ENCODE measurements at regions not wholly inside any gene's neighbourhood (a gene's known extent, or its start where the extent isn't known, plus 50 kb on each side); places are given as distances from the start of the nearest gene placed in this dataset.
A peak's percentile ranks its signal among the peaks of the same experiment; 100 is the strongest.

GRCh38 chr4:34181311-34181841 lies 2062.9 kb downstream of the ARAP2 start:
- H3K4me1 ChIP-seq (replicated peaks in 1 of 4; ENCODE audit: control insufficient read depth in 3 of 4, insufficient read depth in 4 of 4, low read length in 3 of 4), result peaks cover 0 to 3% (median 0%) of the 10 kb centered on the region in 4 experiments; a peak in 4 of 7 replicates
- no peak overlapping the region for H3K56ac ChIP-seq (replicated peaks; ENCODE audit: insufficient read length, low read depth, low read length)
- no peaks in the 10 kb centered on the region for H3K9me3 ChIP-seq (ENCODE audit: insufficient read depth in 2 of 2, low read depth in 1 of 2, low read length in 1 of 2)
- no peak overlapping the region for H3K18ac ChIP-seq (ENCODE audit: extremely low read depth, low read length)
- no peaks in the 10 kb centered on the region for H4K20me1 ChIP-seq (replicated peaks in 1 of 2; ENCODE audit: control insufficient read depth in 1 of 2, insufficient read depth in 2 of 2, low read length in 2 of 2)
- DNase-seq (ENCODE audit: low read depth in 1 of 2, low spot score in 2 of 2) (no peak), FAIRE-seq (no peak)
- no peak overlapping the region for H4K91ac ChIP-seq (replicated peaks; ENCODE audit: insufficient read length, low read length)
- H2BK12ac ChIP-seq (ENCODE audit: low read depth, low read length), result no peak overlapping the region
- no peak overlapping the region for H2BK5ac ChIP-seq (ENCODE audit: low read depth, low read length)
- no peaks in the 10 kb centered on the region for H3K36me3 ChIP-seq (ENCODE audit: control insufficient read depth in 2 of 4, insufficient read depth in 4 of 4, low read length in 3 of 4)
- H2AK5ac ChIP-seq (ENCODE audit: low read depth, low read length), result no peak overlapping the region
- no peak overlapping the region for H3K4ac ChIP-seq (replicated peaks; ENCODE audit: insufficient read length, low read depth, low read length)
- no peak overlapping the region for H4K8ac ChIP-seq (ENCODE audit: extremely low read depth, insufficient read depth, low read length)
- H3K23ac ChIP-seq (ENCODE audit: insufficient read length), result no peak overlapping the region
- peak overlapping the region; percentile 35 for H2BK120ac ChIP-seq (replicated peaks; ENCODE audit: low read depth, low read length)
- no peak overlapping the region for H2AFZ ChIP-seq (ENCODE audit: low read length)
- H3K9ac ChIP-seq (replicated peaks in 1 of 4; ENCODE audit: extremely low read depth in 1 of 4, low read depth in 3 of 4, low read length in 3 of 4), result no peak overlapping the region
- H3K79me2 ChIP-seq (ENCODE audit: control insufficient read depth in 1 of 2, insufficient read depth in 2 of 2, low read length in 2 of 2), result no peaks in the 10 kb centered on the region
- no peak overlapping the region for H2BK15ac ChIP-seq (ENCODE audit: low read length)
- H3K27ac ChIP-seq (ENCODE audit: low read depth, low read length), result no peak overlapping the region
- no peaks in the 10 kb centered on the region for H3K27me3 ChIP-seq (replicated peaks in 1 of 4; ENCODE audit: control insufficient read depth in 3 of 4, extremely low read depth in 1 of 4, insufficient read depth in 3 of 4, low read length in 3 of 4)
- H3K4me3 ChIP-seq (ENCODE audit: extremely low read depth in 1 of 4, insufficient read depth in 2 of 4, low read depth in 3 of 4, low read length in 4 of 4), result no peak overlapping the region
- no peaks in the 10 kb centered on the region for H3K79me1 ChIP-seq (ENCODE audit: low read depth, low read length)
- no peak overlapping the region for H3K14ac ChIP-seq (ENCODE audit: insufficient read length)
- H2BK20ac ChIP-seq (ENCODE audit: low read length), result no peak overlapping the region
- no peak overlapping the region for H4K5ac ChIP-seq (ENCODE audit: insufficient read length, low read depth, low read length)
- no peaks in the 10 kb centered on the region for H3K23me2 ChIP-seq (ENCODE audit: low read depth, low read length)
- no peak overlapping the region for H3K4me2 ChIP-seq (ENCODE audit: insufficient read depth in 1 of 2, low read depth in 2 of 2, low read length in 2 of 2)
- ChIA-PET POLR2A (ENCODE audit: partially characterized antibody) (no interaction called here), CTCF (ENCODE audit: partially characterized antibody) (no interaction called here)
- WGBS, 2 experiments (ENCODE audit: extremely low coverage in 1 of 2, insufficient coverage in 1 of 2, insufficient read length in 1 of 2, insufficient replicate concordance in 2 of 2, low coverage in 1 of 2, low lambda C conversion rate in 2 of 2, missing lambda C conversion rate in 1 of 2), result 96% methylated on average over 2 of the region's 2 CpGs; no CpG with 5 or more reads in 1 of the 2 experiments
- TF ChIP-seq SIN3A (conservative IDR thresholded peaks at IDR 0.05 in 1 of 2, IDR thresholded peaks at IDR 0.05 in 1 of 2; ENCODE audit: low read depth in 1 of 2, low read length in 2 of 2) (no peak), TAF1 (IDR thresholded peaks at IDR 0.05; ENCODE audit: low read depth, low read length) (no peak), CBX8 (IDR thresholded peaks at IDR 0.05; ENCODE audit: borderline replicate concordance, low read depth, low read length) (no peak), RFX5 (IDR thresholded peaks at IDR 0.05; ENCODE audit: borderline replicate concordance, low read depth, low read length) (no peak), SP1 (IDR thresholded peaks at IDR 0.05; ENCODE audit: low read depth, low read length) (no peak), POU5F1 (IDR thresholded peaks at IDR 0.05; ENCODE audit: low read depth, low read length) (no peak), ZNF274 (IDR thresholded peaks at IDR 0.05; ENCODE audit: borderline replicate concordance, extremely low read depth, low read length) (no peak), POLR2A (IDR thresholded peaks at IDR 0.05; ENCODE audit: control extremely low read depth in 1 of 2, low read depth in 2 of 2, low read length in 2 of 2) (no peak), CREB1 (IDR thresholded peaks at IDR 0.05) (no peak)
